GM21390 (cell line): ENCODE measurements at regions not wholly inside any gene's neighbourhood (a gene's known extent, or its start where the extent isn't known, plus 50 kb on each side); places are given as distances from the start of the nearest gene placed in this dataset.

Source experiments
- ATAC-seq: cut with Tn5 transposase; IDR thresholded peaks from one replicate; pipeline ENCODE4 v1.9.1; 2021; ENCODE audit not compliant: unreplicated experiment

GRCh38 chrX:98516120-98516519 lies 1632.4 kb downstream of the RPA4 start:
- ATAC-seq: no peak

- no peak for ATAC-seq
These were observed 1639.3 kb downstream of the RPA4 start for GRCh38 chrX:98523026-98523425.

GRCh38 chrX:98523521-98523920 lies 1639.8 kb downstream of the RPA4 start:
- no peak for ATAC-seq

DNA sequence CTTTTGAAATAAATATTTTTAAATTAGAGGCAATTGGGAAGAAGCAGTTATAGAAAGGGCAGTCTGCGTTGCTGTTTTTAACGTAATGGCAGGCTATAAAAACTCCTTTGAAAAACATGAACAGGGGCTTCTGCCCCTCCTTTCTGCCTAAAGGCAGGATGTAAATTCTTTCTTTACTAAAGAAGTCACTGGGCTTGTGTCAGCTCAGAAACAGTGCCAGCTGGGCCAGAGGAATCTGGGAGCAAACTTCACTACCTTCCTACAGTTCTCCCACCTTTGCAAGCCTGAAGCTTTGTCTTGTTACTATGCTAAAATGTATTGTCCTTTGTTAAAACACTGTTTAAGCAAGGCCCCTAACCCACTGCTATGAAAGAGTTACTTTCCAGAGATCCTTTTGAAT lies 1664.8 kb downstream of the RPA4 start:
- no peak for ATAC-seq

- no peak for ATAC-seq
These were observed 1685.1 kb downstream of the RPA4 start for GRCh38 chrX:98568795-98569194.

DNA sequence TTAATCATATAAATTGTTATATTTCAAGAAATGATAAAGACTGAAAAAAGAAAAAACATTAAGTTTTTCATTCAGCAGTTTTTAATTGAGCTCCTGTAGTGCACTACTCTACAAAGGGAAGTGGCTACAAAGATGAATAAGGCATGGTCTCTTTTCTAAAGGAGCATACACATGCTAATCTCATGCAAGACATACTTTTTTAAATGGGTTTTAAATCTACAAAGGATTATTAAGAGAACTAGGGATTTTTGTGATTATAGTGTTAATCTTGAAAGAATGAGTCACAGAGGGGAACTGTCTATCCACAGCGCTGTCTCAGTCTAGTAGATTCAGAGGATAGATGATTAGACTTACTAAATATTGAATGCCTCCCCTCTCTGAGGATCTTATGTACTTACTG lies 1722.2 kb downstream of the RPA4 start:
- ATAC-seq: no peak

GRCh38 chrX:98607739-98608138 lies 1724.0 kb downstream of the RPA4 start:
- ATAC-seq: no peak

- no peak for ATAC-seq
These were observed 1743.9 kb downstream of the RPA4 start for GRCh38 chrX:98627645-98628044.

- no peak for ATAC-seq
These were observed 1753.7 kb downstream of the RPA4 start for GRCh38 chrX:98637451-98637850.

GRCh38 chrX:98646351-98646750 lies 1762.6 kb downstream of the RPA4 start:
- ATAC-seq: no peak

- no peak for ATAC-seq
These were observed 1755.5 kb downstream of the PCDH19 start for GRCh38 chrX:98654565-98654964.
